ENCODE measurements at regions not wholly inside any gene's neighbourhood (a gene's known extent, or its start where the extent isn't known, plus 50 kb on each side); places are given as distances from the start of the nearest gene placed in this dataset.

DNA sequence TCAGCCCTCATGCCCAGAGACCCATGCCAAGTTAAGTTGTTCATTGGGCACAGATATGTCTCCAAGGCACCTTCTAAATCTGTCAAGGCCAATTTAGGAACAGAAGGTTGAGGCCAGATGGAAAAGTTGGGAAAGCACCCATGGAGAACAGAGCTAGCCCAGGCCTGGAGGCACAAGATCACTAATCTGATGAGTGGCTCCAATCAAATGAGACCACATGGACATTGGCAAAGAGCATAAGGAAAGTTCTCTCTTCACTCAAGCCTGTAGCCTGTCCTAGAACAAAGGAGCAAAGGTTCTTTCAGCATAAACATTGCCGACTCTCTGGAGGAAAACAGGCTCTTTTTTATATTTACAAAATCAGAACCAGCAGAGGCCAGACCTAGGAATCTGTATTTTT, 154.8 kb downstream of the RNF152 start:
- TF ChIP-seq, protein P1, sequence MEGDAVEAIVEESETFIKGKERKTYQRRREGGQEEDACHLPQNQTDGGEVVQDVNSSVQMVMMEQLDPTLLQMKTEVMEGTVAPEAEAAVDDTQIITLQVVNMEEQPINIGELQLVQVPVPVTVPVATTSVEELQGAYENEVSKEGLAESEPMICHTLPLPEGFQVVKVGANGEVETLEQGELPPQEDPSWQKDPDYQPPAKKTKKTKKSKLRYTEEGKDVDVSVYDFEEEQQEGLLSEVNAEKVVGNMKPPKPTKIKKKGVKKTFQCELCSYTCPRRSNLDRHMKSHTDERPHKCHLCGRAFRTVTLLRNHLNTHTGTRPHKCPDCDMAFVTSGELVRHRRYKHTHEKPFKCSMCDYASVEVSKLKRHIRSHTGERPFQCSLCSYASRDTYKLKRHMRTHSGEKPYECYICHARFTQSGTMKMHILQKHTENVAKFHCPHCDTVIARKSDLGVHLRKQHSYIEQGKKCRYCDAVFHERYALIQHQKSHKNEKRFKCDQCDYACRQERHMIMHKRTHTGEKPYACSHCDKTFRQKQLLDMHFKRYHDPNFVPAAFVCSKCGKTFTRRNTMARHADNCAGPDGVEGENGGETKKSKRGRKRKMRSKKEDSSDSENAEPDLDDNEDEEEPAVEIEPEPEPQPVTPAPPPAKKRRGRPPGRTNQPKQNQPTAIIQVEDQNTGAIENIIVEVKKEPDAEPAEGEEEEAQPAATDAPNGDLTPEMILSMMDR (IDR thresholded peaks at IDR 0.05 in 4 of 5, conservative IDR thresholded peaks at IDR 0.05 in 1 of 5), result no peak
- no peak for TF ChIP-seq POLR2A (IDR thresholded peaks at IDR 0.05)

Measured in gastrocnemius medialis (tissue), 4 donors.